ENCODE measurements at regions not wholly inside any gene's neighbourhood (a gene's known extent, or its start where the extent isn't known, plus 50 kb on each side); places are given as distances from the start of the nearest gene placed in this dataset.

DNA sequence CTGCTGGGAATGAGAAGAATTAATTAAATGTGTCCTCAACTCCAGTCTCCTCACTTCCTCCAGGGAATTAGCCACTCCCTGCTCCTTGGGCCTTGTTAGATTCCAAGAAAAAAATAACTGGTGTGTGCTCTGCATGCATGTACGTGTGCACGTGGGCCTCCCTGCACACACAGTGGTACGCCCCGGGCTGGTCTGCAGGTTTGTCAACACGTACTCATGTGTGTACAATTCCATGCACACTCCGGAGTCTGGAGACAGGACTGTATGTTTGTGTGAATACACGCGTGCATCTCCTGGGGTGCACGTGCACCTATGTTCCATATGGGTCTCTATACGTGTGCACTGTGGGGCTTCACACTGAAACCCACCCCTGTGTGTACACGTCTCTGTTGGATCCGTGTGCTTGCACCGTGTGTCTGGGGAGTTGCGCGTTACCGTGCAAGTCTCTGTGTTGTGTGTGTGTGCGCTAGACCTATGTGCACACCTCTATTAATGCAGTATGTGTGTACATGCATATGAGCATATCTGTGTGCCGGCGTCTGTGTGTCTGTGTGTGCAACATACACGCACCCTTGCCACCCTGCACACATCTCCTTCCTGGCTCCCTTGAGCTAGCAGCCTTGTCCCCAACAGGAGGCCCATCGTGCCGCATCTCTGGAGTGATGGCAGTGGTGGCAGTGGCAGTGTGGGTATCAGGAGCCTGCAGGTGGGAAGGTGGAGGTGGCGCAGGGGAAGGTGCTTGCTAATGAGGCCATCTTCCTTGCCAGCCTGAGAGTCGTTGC, 210.1 kb downstream of the TBC1D2B start:
- H3K4me1 ChIP-seq (ENCODE audit: control insufficient read depth, extremely low read depth, insufficient read depth, low read length) = no peaks in the 10 kb centered on the region
- no peaks in the 10 kb centered on the region for H4K20me1 ChIP-seq (ENCODE audit: control insufficient read depth, extremely low read depth, insufficient read depth, low read length)
- H3K4me2 ChIP-seq (ENCODE audit: extremely low read depth, insufficient read depth, low read length) = no peak overlapping the region
- no peaks in the 10 kb centered on the region for H3K9me3 ChIP-seq (ENCODE audit: control insufficient read depth, insufficient read depth, low read depth, low read length)
- DNase-seq (ENCODE audit: low read depth in 2 of 2) = no peak
- TF ChIP-seq EZH2 (IDR thresholded peaks at IDR 0.05; ENCODE audit: low read length, missing control alignments) (no peak), CTCF (conservative IDR thresholded peaks at IDR 0.05 in 1 of 2, IDR thresholded peaks at IDR 0.05 in 1 of 2; ENCODE audit: low read depth in 1 of 2, low read length in 2 of 2) (no peak)
- H3K36me3 ChIP-seq (ENCODE audit: control insufficient read depth, insufficient read depth, low read length) = no peaks in the 10 kb centered on the region
- H3K4me3 ChIP-seq (replicated peaks in 1 of 4; ENCODE audit: control extremely low read depth in 1 of 4, insufficient read depth in 1 of 4, low read depth in 3 of 4, low read length in 4 of 4) = no peak overlapping the region
- no peak overlapping the region for H2AFZ ChIP-seq (ENCODE audit: low read length)
- no peak overlapping the region for H3K27ac ChIP-seq (ENCODE audit: insufficient read depth, low read length)
- H3K27me3 ChIP-seq (ENCODE audit: control insufficient read depth, insufficient read depth, low read length) = no peaks in the 10 kb centered on the region
- H3K79me2 ChIP-seq (ENCODE audit: control insufficient read depth, insufficient read depth, low read length) = no peaks in the 10 kb centered on the region
- H3K9ac ChIP-seq (ENCODE audit: insufficient read depth, low read length) = no peak overlapping the region

DNA sequence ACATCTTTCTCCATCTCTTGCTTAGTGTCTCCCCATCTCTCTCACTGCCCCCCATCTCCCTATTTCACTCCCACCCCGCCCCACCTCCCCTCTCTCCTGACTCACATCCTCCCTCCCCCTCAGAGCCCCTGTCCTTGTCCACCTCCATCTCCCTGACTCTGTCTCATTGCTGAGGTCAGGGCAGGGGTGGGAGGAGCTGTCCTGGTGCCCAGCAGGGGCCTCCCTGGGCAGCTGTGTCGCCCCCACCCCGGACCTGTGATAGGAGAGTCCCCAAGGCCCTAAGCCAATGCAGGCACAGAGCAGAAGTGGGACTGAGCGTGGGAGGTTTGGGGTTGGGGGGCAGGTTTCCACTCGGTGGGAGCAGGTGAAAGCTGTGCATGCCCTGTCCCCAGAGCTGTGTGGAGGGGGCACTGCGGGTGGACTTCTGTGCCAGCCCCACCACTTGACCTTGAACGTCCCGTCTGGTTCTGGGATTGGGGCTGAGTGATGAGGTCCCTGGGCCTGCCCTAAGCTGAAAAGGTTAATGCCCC, 210.8 kb downstream of the TBC1D2B start:
- TF ChIP-seq CTCF (conservative IDR thresholded peaks at IDR 0.05 in 1 of 2, IDR thresholded peaks at IDR 0.05 in 1 of 2; ENCODE audit: low read depth in 1 of 2, low read length in 2 of 2) (no peak), EZH2 (IDR thresholded peaks at IDR 0.05; ENCODE audit: low read length, missing control alignments) (no peak)
- no peak for DNase-seq (ENCODE audit: low read depth in 2 of 2)
- Histone ChIP-seq H3K36me3 (ENCODE audit: control insufficient read depth, insufficient read depth, low read length) (no peaks in the 10 kb centered on the region), H3K9ac (ENCODE audit: insufficient read depth, low read length) (no peak overlapping the region), H3K27me3 (ENCODE audit: control insufficient read depth, insufficient read depth, low read length) (no peaks in the 10 kb centered on the region), H4K20me1 (ENCODE audit: control insufficient read depth, extremely low read depth, insufficient read depth, low read length) (no peaks in the 10 kb centered on the region), H2AFZ (ENCODE audit: low read length) (no peak overlapping the region), H3K4me1 (ENCODE audit: control insufficient read depth, extremely low read depth, insufficient read depth, low read length) (no peaks in the 10 kb centered on the region), H3K4me3 (replicated peaks in 1 of 4; ENCODE audit: control extremely low read depth in 1 of 4, insufficient read depth in 1 of 4, low read depth in 3 of 4, low read length in 4 of 4) (no peak overlapping the region), H3K4me2 (ENCODE audit: extremely low read depth, insufficient read depth, low read length) (no peak overlapping the region), H3K9me3 (ENCODE audit: control insufficient read depth, insufficient read depth, low read depth, low read length) (no peaks in the 10 kb centered on the region), H3K27ac (ENCODE audit: insufficient read depth, low read length) (no peak overlapping the region), H3K79me2 (ENCODE audit: control insufficient read depth, insufficient read depth, low read length) (no peaks in the 10 kb centered on the region)

GRCh38 chr15:77866186-77866585, 211.3 kb downstream of the TBC1D2B start:
- Histone ChIP-seq H3K9ac (ENCODE audit: insufficient read depth, low read length) (no peak overlapping the region), H3K79me2 (ENCODE audit: control insufficient read depth, insufficient read depth, low read length) (no peaks in the 10 kb centered on the region), H3K27ac (ENCODE audit: insufficient read depth, low read length) (no peak overlapping the region), H3K4me1 (ENCODE audit: control insufficient read depth, extremely low read depth, insufficient read depth, low read length) (no peaks in the 10 kb centered on the region), H3K4me2 (ENCODE audit: extremely low read depth, insufficient read depth, low read length) (no peak overlapping the region), H3K4me3 (replicated peaks in 1 of 4; ENCODE audit: control extremely low read depth in 1 of 4, insufficient read depth in 1 of 4, low read depth in 3 of 4, low read length in 4 of 4) (no peak overlapping the region), H3K36me3 (ENCODE audit: control insufficient read depth, insufficient read depth, low read length) (no peaks in the 10 kb centered on the region), H3K9me3 (ENCODE audit: control insufficient read depth, insufficient read depth, low read depth, low read length) (no peaks in the 10 kb centered on the region), H4K20me1 (ENCODE audit: control insufficient read depth, extremely low read depth, insufficient read depth, low read length) (no peaks in the 10 kb centered on the region), H2AFZ (ENCODE audit: low read length) (no peak overlapping the region), H3K27me3 (ENCODE audit: control insufficient read depth, insufficient read depth, low read length) (no peaks in the 10 kb centered on the region)
- no peak for TF ChIP-seq CTCF (conservative IDR thresholded peaks at IDR 0.05 in 1 of 2, IDR thresholded peaks at IDR 0.05 in 1 of 2; ENCODE audit: low read depth in 1 of 2, low read length in 2 of 2)
- TF ChIP-seq EZH2 (IDR thresholded peaks at IDR 0.05; ENCODE audit: low read length, missing control alignments) = no peak
- DNase-seq (ENCODE audit: low read depth in 2 of 2) = no peak
